ENCODE measurements at regions not wholly inside any gene's neighbourhood (a gene's known extent, or its start where the extent isn't known, plus 50 kb on each side); places are given as distances from the start of the nearest gene placed in this dataset.

- Histone ChIP-seq H3K27me3 (ENCODE audit: control insufficient read depth, insufficient read depth, low read length) (no peaks in the 10 kb centered on the region), H3K4me1 (ENCODE audit: control insufficient read depth, insufficient read depth, low read length) (no peaks in the 10 kb centered on the region), H3K4me3 (ENCODE audit: low read length) (no peak overlapping the region), H3K36me3 (ENCODE audit: control insufficient read depth, insufficient read depth, low read length) (no peaks in the 10 kb centered on the region), H3K9me3 (ENCODE audit: control insufficient read depth, insufficient read depth, low read length) (peaks cover 9% of the 10 kb centered on the region), H3K27ac (ENCODE audit: low read length) (no peak overlapping the region)
- H3K27me3 Mint-ChIP-seq (ENCODE audit: low read depth in 2 of 2) = peaks cover 21 to 38% of the 10 kb centered on the region in 2 donors
- no peaks in the 10 kb centered on the region for H3K4me1 Mint-ChIP-seq
- intact Hi-C loops (cut with micrococcal nuclease) = no loop called here
- no peak overlapping the region for H3K27ac Mint-ChIP-seq
- ATAC-seq (no peak), DNase-seq (no peak)
- TF ChIP-seq CTCF (IDR thresholded peaks at IDR 0.05) = no peak
- H3K36me3 Mint-ChIP-seq = peaks cover 14% of the 10 kb centered on the region
- WGBS (ENCODE audit: insufficient coverage) = 87% methylated on average over 4 of the region's 4 CpGs
- H3K9me3 Mint-ChIP-seq = peaks cover 2 to 9% of the 10 kb centered on the region in 2 donors
- no peak overlapping the region for H3K4me3 Mint-ChIP-seq
Observed at GRCh38 chr2:240225131-240225530, 84.7 kb upstream of the OTOS start.

GRCh38 chr2:240225660-240226475 is 85.4 kb upstream of the OTOS start:
- no peak for TF ChIP-seq CTCF (IDR thresholded peaks at IDR 0.05)
- DNase-seq = peak in 1 of 2 donors; percentile 6
- Mint-ChIP-seq H3K36me3 (peaks cover 14% of the 10 kb centered on the region), H3K4me1 (no peaks in the 10 kb centered on the region), H3K27ac (no peak overlapping the region), H3K27me3 (ENCODE audit: low read depth in 2 of 2) (peaks cover 25 to 42% of the 10 kb centered on the region in 2 donors), H3K4me3 (no peak overlapping the region), H3K9me3 (peaks cover 2 to 9% of the 10 kb centered on the region in 2 donors)
- Histone ChIP-seq H3K27ac (ENCODE audit: low read length) (no peak overlapping the region), H3K4me1 (ENCODE audit: control insufficient read depth, insufficient read depth, low read length) (no peaks in the 10 kb centered on the region), H3K4me3 (ENCODE audit: low read length) (no peak overlapping the region), H3K27me3 (ENCODE audit: control insufficient read depth, insufficient read depth, low read length) (no peaks in the 10 kb centered on the region), H3K9me3 (ENCODE audit: control insufficient read depth, insufficient read depth, low read length) (peaks cover 9% of the 10 kb centered on the region), H3K36me3 (ENCODE audit: control insufficient read depth, insufficient read depth, low read length) (no peaks in the 10 kb centered on the region)
- intact Hi-C loops (cut with micrococcal nuclease) = no loop called here
- 86% methylated on average over 7 of the region's 8 CpGs for WGBS (ENCODE audit: insufficient coverage)
- ATAC-seq = no peak

- Mint-ChIP-seq H3K9me3 (peaks cover 2 to 9% of the 10 kb centered on the region in 2 donors), H3K27ac (no peak overlapping the region), H3K27me3 (ENCODE audit: low read depth in 2 of 2) (peaks cover 25 to 42% of the 10 kb centered on the region in 2 donors), H3K4me1 (no peaks in the 10 kb centered on the region), H3K36me3 (peaks cover 14% of the 10 kb centered on the region), H3K4me3 (no peak overlapping the region)
- intact Hi-C loops (cut with micrococcal nuclease) = no loop called here
- peak in 1 of 2 donors; percentile 8 for DNase-seq
- no peak for ATAC-seq
- H3K4me3 ChIP-seq (ENCODE audit: low read length) = no peak overlapping the region
- H3K9me3 ChIP-seq (ENCODE audit: control insufficient read depth, insufficient read depth, low read length) = peaks cover 9% of the 10 kb centered on the region
- no peaks in the 10 kb centered on the region for H3K27me3 ChIP-seq (ENCODE audit: control insufficient read depth, insufficient read depth, low read length)
- no peak overlapping the region for H3K27ac ChIP-seq (ENCODE audit: low read length)
- H3K4me1 ChIP-seq (ENCODE audit: control insufficient read depth, insufficient read depth, low read length) = no peaks in the 10 kb centered on the region
- 83% methylated on average over 8 of the region's 8 CpGs for WGBS (ENCODE audit: insufficient coverage)
- H3K36me3 ChIP-seq (ENCODE audit: control insufficient read depth, insufficient read depth, low read length) = no peaks in the 10 kb centered on the region
- no peak for TF ChIP-seq CTCF (IDR thresholded peaks at IDR 0.05)
Observed at GRCh38 chr2:240226672-240227537, 86.4 kb upstream of the OTOS start.
